G401.6 (cell line): ENCODE measurements at regions not wholly inside any gene's neighbourhood (a gene's known extent, or its start where the extent isn't known, plus 50 kb on each side); places are given as distances from the start of the nearest gene placed in this dataset.

Experiments used
- FAIRE-seq: peaks from 2 replicates; lab custom pipeline; 2012; peaks lifted over from hg19 to GRCh38; lab: Jason Lieb, UNC

DNA sequence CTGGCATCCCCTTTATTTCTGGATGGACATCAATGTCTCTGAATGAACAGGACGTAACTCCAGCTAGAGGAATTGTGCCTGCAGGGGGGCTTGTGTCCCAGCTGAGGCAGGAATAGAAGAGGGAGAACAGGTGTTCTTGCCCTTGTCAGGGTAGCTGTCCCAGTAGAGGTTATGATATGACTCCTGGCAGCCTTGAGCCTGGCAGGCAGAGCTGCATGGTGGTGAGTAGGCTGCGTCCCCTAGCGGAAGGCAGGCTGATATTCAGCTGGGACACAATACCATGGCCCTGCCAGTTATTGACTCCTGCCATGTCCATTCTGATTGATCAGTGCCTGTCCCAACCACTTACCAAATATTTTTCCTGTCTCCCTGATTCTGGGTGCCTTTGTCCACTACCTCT lies 197.2 kb downstream of the RAP2A start:
- no peak for FAIRE-seq

DNA sequence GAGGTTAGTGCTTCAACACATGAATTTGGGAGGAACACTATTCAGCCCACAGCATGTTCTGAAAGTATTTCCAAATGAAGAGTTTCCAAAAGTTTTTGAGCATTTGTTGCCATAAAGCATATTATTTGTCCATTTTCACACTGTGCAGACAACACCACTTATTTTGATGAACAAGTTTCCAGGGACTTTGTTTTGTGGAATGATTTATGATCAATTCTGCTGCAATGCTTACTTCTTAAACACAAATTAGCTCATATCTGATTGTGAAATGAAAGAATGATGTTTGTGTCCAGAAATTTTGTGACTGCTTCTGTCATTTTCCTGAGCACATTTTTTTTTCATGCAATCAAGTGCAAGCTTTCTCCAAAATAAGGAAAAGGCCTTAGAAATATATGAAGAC lies 205.3 kb downstream of the RAP2A start:
- FAIRE-seq = no peak

DNA sequence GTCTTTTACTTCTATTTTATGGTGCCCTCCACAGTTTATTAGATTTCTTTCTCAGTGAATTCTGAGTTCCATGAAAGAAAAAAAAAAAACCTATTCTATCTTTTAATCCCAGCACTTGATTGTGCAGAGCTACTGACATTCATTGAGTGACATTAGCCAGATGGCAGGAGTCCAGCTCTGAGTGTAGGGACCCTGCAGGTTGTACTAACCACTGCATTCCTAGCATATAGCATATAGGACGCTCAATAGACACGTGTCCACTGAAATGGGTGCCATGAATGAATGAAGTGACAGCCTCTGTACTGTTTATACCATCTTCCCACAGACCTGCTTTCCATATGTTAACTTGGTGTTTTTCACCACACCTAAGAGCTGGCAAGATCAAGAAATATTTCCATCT lies 206.3 kb downstream of the RAP2A start:
- FAIRE-seq = no peak

DNA sequence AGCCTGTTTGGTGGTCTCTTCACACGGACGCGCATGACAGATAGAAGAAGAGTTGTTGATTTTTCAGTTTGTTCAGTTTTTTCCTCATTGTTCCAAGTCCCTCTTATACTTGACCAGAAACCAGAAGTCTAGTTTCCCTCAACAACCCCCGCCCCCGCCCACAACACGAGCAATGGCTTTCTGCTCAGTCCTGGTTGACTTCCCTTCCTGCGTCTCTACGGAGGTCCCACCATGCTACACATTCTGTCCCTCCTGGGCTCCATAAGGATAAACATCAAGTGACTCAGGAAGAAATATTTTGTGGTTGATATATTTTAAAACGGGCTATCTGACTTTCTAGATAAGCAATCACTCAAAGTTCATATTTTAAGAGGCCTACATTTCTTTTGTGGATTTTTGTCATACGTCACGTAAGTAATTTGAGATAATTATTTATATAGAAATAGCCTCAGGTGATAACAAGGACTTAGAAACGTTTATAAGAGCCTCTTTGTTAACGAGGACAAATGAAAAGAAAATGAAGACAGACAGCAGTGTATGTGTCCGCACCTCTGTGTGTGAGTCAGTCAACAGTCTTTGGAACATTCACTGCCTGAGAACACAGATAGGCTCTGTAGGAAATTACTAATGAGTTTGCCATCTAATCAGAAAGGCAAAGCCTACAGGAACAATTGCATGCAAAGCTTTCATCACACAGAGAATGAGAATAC lies 214.4 kb downstream of the RAP2A start:
- FAIRE-seq = no peak

DNA sequence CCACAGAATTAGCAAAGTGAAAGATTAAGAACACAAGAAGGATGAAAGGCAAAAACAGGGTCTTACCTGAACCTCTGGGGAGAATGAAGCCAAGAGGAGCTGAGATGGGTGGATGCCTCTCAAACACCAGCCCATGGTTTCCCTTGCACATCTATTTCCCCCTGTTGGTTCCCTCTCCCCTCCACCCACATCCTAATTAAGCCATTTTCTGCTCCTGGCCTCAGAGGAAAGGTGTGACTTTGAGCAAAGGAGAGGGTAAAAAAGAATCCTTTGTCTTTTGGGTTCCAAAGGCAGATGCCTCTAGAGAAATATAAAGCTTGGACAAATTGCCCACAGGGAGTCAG lies 214.9 kb downstream of the RAP2A start:
- FAIRE-seq = no peak

DNA sequence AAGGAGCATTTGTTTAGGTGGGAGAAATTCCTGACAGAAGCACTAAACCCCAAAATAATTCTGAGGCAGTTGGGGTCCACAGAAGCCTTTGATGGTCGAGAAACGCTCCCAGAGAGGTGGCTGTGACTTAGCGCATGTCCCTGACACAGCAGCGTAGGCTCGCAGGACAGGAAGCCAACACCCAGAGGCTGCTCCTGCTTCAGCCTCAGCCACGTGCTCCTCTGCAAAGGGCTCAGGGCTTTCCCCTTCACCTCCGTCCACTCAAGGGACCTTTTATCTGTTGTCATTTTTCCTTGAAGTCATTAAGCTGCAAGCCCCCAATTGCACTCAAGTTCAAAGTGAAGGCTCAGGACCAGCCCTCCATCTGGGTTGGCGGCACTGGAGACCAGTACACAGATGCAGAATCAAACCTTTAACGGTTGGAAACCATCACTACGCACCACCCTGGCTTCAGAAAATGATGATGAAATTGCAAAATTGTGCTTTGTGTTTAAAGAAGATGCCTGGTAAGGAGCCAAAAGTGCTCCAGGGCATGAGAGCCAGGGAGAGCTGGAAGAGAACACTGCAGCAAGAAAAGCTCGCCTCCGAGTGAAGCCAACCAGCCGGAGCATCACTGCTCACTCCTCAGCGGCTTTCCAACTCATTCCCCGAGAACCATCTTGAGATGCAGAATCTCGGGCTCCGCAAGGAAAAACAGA lies 219.6 kb downstream of the RAP2A start:
- FAIRE-seq = no peak

DNA sequence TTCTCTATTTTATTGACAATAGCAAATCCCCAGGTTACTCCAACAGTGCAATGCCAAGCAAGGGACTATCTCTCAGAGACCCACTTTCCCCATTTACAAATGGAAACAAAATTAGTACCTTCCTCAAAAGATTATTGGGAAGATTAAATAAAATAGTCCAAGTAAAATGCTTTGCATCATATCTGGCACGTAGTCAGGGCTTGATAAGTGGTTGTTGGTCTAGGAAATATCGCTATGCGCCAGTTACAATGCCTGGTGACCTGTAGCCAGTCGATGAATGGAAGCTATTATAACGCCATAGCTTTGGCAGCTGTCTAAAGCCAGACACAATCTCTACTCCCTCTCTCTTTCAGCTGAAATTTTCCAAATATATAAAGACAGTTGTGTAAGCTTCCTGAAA lies 220.3 kb downstream of the RAP2A start:
- no peak for FAIRE-seq

DNA sequence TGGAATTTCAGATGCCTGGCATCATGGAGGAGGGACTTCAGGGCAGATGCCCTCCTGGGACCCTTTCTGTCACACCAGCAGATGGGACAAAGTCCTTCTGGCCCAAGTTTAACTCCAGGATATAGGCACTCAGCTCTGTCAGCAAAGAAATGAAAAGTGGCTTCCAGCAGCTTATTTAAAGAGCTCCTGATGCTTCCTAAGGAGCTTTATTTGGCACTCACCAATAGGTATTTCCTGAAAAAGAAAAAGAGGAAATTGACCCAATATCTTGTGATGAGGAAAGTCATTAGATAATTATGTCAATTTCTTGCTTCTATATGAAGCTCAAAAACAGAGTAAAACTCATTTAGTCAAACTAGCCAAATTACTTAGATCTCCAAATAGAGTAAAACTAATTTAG lies 224.6 kb downstream of the RAP2A start:
- no peak for FAIRE-seq

DNA sequence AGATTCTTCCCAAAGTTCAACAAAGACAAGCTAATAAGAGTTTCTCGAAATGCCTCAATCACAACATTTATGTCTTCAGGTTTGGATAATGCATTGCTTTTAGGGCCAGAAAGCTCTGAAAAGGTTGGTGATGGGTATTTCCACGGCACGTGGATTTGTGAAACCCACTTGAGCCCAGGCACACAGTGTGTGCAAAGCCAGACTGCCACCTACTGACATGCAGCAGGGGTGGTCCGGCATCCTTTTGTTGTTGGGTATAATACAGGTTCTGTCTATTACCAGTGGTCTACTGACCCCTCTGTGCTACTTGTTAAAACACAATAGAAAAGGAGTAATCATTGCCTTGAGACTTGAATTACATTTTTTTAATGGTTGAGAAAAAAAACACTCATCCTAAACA lies 225.6 kb downstream of the RAP2A start:
- no peak for FAIRE-seq

DNA sequence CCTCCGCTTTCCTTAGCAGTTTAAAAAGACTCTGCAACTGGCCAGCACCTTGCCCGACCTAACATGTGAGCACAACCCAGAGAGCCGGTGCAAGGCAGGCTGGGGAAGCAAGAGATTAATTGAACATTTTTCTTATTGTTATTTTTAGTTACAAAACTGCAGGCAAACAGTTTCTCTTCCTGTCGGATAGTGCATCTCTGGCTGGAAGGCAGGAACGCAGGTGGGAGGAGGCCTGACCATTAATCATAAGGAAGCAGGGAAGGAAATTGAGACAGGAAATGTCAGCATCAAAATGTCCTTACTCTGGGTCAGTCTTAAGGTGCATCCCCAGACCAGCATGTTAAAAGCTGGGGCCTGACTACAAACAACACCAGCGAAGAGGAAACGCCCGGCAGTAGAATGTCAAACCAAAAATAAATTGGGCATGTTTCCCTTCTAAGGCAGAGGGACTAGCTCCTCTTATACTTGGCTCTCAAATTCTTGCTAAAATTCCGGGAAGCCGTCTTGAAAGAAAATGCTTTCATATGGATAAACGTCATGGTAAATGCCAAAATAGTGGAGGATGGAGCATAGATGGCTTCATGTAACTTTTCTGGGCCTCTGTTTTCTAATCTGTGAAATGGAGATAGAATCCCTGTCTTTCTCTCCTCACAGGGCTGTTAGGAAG lies 226.8 kb downstream of the RAP2A start:
- FAIRE-seq = no peak

DNA sequence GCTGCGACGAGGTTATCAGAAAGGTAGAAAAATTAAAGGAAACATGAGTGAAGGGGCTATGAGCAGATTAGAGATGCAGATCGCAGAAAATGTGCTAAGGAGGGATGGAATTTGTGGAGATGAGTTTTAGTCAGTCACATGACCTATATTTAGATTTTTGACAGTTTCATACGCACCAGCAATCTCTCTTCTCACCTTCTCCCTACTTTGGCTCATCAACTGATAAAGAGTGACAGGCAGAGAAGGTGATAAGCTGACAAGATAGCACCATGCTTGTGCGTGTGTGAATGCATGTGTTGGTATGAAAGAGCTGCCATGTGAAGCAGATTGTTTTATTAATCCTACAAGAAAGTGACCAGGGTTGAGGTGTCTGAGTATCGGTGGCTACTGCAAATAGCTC lies 252.6 kb downstream of the RAP2A start:
- FAIRE-seq = no peak

DNA sequence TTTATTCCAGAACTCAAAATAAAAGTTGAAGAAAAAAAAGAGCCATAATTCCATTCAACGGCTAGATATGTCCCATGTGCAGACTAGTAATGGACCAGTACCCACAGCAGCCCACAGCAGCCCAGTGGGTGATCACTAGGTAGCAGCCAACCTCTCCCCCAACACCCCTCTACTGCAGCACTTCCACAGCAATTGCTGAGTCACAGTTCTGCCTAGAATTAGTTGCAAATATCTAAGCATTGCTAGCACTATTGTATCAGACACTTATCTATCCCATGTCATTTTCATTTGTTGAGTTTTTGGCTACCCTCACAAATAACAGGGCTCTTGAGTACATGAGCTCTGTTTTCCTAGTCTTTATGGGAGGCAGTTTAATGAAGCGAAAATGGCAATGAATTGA lies 258.7 kb downstream of the RAP2A start:
- no peak for FAIRE-seq

DNA sequence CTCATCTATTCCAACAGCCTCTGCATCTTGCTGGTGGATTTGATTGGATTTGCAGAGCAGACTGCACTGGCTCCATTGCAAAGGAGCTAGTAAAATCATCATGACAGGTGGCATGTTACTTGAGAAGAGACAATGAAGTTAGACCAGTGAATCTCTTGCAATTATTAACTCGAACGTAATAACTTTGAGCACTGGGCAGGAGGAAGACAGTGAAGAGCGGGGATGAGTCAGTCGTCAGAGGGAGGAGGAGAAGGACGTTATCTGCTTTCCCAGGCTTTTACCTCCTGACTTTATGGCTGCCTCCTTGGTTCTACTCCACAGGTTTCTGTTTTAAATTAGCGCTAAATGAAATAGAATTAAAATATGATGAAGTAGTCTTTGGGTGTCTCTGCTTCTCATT lies 257.8 kb upstream of the IPO5 start:
- no peak for FAIRE-seq

DNA sequence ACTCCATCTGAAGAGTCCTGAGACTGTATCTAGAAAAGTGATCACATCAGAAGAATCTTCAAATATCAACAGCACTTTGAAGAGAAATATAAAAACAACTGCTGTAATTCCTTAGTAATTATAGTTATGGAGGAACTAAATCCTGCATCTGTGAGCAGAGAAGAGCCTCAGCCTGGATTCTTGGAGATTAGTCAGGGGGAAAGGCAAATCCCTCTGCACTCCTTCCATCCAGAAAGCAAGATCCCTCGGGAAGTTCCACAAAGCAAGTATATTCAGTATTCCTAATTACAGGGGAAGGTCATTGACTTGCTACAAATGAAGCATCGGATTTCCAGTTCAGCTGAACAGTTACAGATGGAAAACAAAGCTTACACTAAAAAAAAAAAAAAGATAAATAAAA lies 256.6 kb upstream of the IPO5 start:
- FAIRE-seq = no peak

DNA sequence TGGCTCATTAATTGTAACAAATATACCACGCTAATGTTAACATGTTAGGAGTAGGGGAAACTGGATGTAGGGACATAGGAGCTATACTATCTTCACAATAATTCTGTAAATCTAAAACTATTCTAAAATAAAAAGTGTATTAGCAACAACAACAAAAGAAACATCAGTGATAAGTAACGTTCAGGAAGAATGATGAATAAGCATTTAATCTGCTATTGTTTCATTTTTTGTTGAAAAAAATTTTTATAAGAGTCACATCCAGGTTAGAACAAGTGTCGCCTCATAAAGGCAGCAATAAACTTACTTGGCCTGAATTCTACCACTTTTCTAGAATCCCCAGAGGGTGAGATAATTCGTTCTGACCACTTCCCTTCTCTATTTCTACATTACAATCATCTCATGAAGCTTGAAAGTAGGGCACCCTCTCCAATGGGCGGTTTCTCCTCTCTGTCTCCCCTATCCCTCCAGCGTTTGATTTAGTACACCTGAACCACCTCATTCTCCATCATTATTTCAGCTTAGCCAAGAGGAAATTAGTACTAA lies 253.1 kb upstream of the IPO5 start:
- FAIRE-seq = no peak

DNA sequence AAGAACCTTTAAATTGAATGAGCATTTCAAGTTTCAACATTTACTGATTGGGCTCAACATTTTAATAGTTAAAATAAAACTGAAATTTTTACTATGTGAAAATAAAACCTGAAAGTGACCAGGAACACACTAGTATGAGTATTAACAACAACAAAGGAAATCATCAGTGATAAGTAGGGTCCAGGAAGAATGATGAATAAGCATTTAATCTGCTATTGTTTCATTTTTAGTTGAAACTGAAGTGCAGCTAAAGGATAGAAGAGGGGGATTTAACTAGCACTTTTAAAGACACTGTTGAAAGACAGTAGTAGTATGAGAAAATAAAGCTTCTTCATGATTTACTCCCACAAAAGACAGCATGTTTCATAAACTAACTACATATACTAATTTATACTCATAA lies 250.9 kb upstream of the IPO5 start:
- no peak for FAIRE-seq

DNA sequence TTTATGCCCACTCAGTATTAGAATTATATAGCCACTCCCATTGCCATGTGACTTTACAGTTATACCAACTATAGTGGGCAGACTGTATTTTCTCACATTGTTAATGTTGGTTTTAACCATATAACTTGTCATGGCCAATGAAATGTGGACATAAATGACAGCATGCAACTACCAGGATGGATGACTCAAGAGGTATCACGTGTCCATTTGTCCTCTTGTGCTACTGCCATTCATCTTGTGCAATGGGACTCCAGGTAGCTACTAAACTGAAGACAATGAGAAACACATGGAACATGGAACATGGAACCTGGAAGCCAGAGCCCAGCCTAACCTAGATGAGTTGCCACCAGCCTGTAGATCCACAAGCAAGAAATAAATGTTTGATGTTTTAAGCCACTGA lies 242.7 kb upstream of the IPO5 start:
- no peak for FAIRE-seq

DNA sequence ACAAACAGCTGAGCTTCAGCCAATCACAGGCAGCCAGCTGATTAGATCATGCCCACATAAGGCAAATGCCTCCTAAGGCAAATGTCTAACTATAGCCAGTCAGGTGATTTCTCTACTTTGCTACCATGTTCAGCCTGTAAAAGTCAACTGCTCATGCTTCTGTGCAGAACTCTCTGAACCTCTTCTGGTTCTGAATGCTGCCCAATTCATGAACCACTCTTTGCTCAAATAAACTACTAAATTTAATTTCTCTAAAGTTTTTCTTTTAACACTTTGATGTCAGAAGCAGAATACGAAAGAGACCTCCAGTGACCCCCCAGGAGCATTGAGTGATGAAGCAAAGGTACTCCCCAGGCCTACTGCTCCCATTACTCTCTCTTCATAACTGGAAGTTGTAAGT lies 240.7 kb upstream of the IPO5 start:
- no peak for FAIRE-seq

DNA sequence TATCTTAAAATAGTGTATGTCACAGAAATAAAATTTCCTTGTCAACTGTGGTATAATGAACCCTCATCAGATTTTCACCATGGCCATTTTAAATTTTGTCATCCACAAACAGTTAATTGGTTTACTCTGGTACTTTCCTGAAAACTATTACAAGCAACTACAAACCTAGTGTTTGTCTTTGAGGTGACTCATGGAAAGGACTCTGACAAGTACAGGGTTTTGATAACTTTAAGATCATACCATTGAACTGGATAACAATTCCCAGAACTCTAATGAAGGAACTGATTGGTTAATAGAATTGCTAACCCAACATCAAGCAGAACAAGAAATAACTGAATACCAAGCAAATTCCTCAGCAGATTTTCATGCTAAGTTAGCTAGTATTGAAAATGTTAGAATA lies 237.7 kb upstream of the IPO5 start:
- no peak for FAIRE-seq

DNA sequence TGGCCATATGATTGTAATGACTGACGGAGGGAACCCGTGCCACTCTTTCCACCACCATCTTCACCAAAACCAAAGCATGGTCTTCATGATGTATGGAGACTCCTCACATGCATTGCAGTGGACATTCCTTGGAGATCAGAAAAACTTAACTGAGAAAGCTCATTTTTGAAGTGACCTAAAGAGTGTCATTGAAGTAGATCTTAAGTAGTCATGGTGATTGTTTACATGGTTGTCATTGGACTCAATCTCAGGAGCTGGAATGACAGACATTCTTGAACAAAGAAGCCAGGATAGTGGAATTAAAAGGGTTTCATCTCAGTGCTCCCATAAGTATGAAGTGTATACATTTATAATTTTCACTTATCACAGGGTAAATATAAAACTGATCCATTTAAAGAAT lies 236.7 kb upstream of the IPO5 start:
- FAIRE-seq = no peak

DNA sequence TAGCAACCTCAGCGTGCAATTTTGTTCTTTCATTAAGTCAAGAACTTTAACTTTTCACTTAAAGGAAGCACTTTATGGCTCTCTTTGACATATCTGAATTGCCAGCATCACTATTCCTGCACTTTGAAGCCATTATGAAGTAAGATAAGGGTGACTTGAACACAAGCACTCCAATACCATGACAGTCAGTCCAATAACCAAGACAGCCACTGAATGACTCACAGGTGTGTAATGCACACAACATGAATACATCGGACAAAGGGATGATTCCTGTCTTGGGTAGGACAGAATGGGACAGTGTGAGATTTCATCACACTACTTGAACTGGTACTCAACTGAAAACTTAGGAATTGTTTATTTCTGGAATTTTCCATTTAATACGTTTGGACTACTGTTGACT lies 233.7 kb upstream of the IPO5 start:
- no peak for FAIRE-seq

DNA sequence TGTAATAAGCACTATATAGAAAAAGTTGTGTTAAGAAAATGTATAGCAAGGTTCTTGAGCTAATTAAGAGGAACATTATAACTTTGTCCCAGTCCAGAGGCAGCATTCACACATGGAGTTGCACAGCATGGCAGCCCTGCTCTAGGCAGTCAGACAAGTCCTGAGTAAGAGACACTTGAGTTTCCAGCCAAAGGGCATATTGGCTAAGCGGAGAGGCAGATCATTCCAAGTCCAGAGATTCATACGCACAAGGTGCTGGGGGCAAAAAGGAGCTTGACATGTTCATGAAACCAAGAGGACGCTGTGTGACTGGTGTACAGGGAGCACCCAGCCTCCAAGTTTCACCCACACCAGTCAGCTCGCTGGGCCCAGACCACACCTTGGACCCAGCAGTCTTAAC lies 232.6 kb upstream of the IPO5 start:
- FAIRE-seq = no peak

DNA sequence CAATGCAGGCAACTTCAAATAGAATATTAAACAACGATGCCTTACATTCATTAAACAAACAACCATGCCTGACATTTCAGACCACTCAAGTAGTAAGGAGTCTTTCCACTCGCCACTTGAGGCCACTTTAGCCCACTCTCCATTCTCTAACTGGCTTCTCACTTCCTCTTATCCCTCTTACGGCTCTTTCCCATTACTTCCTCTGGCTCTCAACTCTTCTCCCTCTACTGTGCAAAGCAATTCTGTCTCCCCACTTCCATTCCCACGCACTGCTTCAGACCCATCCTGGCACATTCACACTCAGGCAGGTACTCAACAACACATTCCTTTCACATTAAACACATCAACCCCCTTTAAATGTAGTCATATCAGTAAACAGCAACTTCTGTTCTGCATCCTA lies 229.8 kb upstream of the IPO5 start:
- no peak for FAIRE-seq

DNA sequence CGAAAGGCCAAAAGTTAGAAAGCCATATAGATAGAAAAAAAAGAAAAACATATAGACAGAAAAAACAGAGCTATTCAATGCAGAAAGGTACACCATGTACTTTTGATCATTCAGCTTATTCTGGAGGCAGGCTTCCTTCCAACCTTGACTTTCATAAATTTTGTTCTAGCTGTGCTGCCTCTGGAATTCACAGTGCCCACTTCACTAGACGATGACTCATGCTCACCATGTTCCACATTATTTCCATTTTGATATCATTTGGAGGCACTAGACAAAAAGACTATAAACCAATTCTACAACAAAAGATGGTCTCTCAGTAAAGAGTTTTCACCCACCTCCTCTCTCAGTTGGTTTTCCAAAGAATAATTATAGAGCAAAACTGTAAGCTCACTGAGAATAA lies 229.0 kb upstream of the IPO5 start:
- FAIRE-seq = no peak
